Prostate gland (tissue), 2 donors: ENCODE measurements at regions not wholly inside any gene's neighbourhood (a gene's known extent, or its start where the extent isn't known, plus 50 kb on each side); places are given as distances from the start of the nearest gene placed in this dataset.

ENCODE experiments used
- CTCF ChIP-seq, 4 experiments: fragments of 200-600 bp in 2 of 4; fragments of 450-650 bp in 2 of 4; sonication (generic) in 2 of 4; IDR thresholded peaks; 1 replicate in 3 of 4; 2 replicates in 1 of 4; pipeline ENCODE4 v1.5.1; 2016 to 2019; ENCODE audit warnings: antibody characterized with exemption in 4 of 4, mild to moderate bottlenecking in 2 of 4, moderate library complexity in 2 of 4
- POLR2A ChIP-seq: fragments of 450-650 bp; IDR thresholded peaks from one replicate; pipeline ENCODE4 v1.6.1; 2016; ENCODE audit warnings: antibody characterized with exemption, mild to moderate bottlenecking
- POLR2AphosphoS5 ChIP-seq: sonication (generic); formaldehyde crosslinking; IDR thresholded peaks from one replicate; pipeline ENCODE4 v1.6.1; 2017; ENCODE audit warnings: antibody characterized with exemption

- no peak for TF ChIP-seq POLR2A
- no peak for TF ChIP-seq CTCF (IDR thresholded peaks at IDR 0.05)
- no peak for TF ChIP-seq POLR2AphosphoS5
Measured at GRCh38 chr10:120161111-120161510, 268.6 kb downstream of the SEC23IP start.
